ENCODE measurements at regions not wholly inside any gene's neighbourhood (a gene's known extent, or its start where the extent isn't known, plus 50 kb on each side); places are given as distances from the start of the nearest gene placed in this dataset.

GRCh38 chr17:77636835-77637817 lies 321.4 kb upstream of the TNRC6C start:
- no peak for DNase-seq

GRCh38 chr17:77637818-77638575 lies 320.5 kb upstream of the TNRC6C start:
- no peak for DNase-seq

- DNase-seq = no peak
Observed at GRCh38 chr17:77640252-77640651, 318.3 kb upstream of the TNRC6C start.

GRCh38 chr17:77640916-77641605 lies 317.4 kb upstream of the TNRC6C start:
- DNase-seq = no peak

GRCh38 chr17:77641718-77642117 lies 316.8 kb upstream of the TNRC6C start:
- DNase-seq = no peak

GRCh38 chr17:77644181-77645071 lies 314.1 kb upstream of the TNRC6C start:
- no peak for DNase-seq

GRCh38 chr17:77645072-77646045 lies 313.1 kb upstream of the TNRC6C start:
- no peak for DNase-seq

GRCh38 chr17:77646046-77646430 lies 312.5 kb upstream of the TNRC6C start:
- DNase-seq = no peak

GRCh38 chr17:77647531-77647930 lies 311.0 kb upstream of the TNRC6C start:
- DNase-seq = no peak

- no peak for DNase-seq
Observed at GRCh38 chr17:77649717-77650211, 308.7 kb upstream of the TNRC6C start.

GRCh38 chr17:77651988-77652387 lies 306.5 kb upstream of the TNRC6C start:
- no peak for DNase-seq

GRCh38 chr17:77654296-77654695 lies 304.2 kb upstream of the TNRC6C start:
- no peak for DNase-seq

- no peak for DNase-seq
Observed at GRCh38 chr17:77654850-77655249, 303.7 kb upstream of the TNRC6C start.

GRCh38 chr17:77656054-77656453 lies 302.4 kb upstream of the TNRC6C start:
- no peak for DNase-seq

GRCh38 chr17:77657839-77658238 lies 300.7 kb upstream of the TNRC6C start:
- DNase-seq = no peak

GRCh38 chr17:77660524-77660923 lies 298.0 kb upstream of the TNRC6C start:
- DNase-seq = no peak

GRCh38 chr17:77662833-77663232 lies 295.7 kb upstream of the TNRC6C start:
- DNase-seq = no peak

- no peak for DNase-seq
Observed at GRCh38 chr17:77664097-77664729, 294.3 kb upstream of the TNRC6C start.

GRCh38 chr17:77665833-77666232 lies 292.7 kb upstream of the TNRC6C start:
- DNase-seq = no peak

GRCh38 chr17:77666462-77666861 lies 292.0 kb upstream of the TNRC6C start:
- DNase-seq = no peak

All from bone marrow (tissue), 2 donors.